GM18505 (cell line): ENCODE measurements at regions not wholly inside any gene's neighbourhood (a gene's known extent, or its start where the extent isn't known, plus 50 kb on each side); places are given as distances from the start of the nearest gene placed in this dataset.
"Not testable (repeated sequence)": the region's sequence is repeated elsewhere in the genome, so short reads cannot be mapped to it uniquely, and the experiment has no call there.

Experiments
- ATAC-seq: cut with Tn5 transposase; IDR thresholded peaks from one replicate; pipeline ENCODE4 v1.9.1; 2021; ENCODE audit not compliant: unreplicated experiment
- POLR2A ChIP-seq: IDR thresholded peaks from 4 replicates; pipeline ENCODE4 v1.6.1; 2011; ENCODE audit warnings: borderline replicate concordance; ENCODE audit not compliant: insufficient read depth, insufficient read length; ENCODE audit errors: extremely low read depth

DNA sequence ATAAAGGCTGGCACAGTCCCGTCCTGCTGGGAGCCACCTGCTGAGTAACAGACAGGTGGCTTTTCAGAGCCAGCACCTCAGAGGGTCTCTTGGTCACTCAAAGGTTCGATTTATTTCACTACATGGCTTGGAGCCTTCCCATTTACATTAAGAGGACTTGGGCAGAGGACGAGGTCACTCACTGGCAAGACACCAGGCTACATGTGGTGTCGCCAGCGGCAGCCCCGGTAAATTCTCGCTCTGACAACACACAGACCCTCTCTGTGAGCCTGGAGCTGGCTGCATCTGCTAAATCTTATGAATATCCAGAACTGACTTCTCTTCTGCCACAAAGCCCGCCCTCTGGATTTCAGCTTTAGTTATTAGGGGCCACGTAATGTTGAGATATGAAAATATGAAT, 254.7 kb downstream of the VAPA start:
- ATAC-seq = no peak
- TF ChIP-seq POLR2A = no peak

DNA sequence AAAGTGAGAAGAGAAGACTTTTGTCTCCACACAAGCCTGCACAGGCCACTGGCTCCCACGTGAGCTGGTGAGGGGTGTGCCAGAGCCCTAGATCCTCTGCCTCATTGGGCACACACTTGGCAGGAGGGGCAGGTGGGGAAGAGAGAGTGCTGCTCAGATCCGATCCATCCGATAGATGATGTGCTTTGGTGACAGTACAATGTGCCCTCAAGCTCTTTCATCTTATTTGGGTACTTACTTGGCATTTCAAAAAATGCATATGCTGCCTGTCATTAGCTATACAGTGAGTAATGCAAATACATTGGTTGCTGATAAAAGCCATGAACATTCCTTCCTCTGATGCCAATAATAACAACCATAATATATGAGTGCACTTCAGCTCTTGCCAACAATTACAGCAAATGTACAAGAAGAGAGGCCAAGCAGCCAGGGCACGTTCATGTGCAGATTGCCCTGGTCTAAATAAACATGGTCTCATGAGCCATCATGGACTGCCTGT, 255.3 kb downstream of the VAPA start:
- no peak for TF ChIP-seq POLR2A
- no peak for ATAC-seq

DNA sequence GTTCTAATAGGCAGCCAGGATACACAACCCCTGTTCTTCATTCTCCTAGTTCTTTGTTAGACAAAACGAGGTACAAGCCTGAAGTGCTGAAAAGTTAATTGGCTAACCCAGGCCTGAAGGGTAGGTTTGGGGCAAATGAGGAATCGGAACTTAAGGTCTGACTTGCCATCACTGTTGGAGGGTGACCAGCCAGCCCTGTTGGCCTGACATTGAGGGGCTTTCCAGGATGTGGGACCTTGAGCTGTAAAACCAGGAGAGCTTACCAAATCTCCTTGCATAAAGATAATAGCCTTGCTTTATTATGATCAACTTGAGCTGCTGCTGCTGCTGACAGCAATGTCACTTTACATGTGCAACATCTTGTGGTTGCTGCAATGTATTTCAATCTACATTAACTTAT, 256.0 kb downstream of the VAPA start:
- TF ChIP-seq POLR2A = no peak
- no peak for ATAC-seq

DNA sequence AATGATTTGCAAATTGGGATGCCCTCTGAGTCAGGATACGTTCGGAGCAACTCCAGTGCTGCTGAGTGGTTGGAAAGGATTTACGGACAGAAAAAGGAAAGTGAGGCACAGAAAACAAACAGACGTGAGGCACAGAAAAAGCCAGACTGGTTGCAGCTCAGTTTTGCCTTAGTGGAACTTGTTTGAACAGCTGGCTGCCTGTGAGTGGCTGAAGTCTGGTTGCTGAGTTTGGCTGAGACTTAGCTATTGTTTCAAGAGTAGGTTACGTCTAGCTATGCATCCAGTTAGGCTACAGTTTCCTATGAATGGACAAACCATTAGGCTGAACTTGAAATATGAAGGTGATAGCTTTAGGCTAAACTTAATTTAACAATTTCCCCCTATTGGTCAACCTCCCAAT, 256.6 kb downstream of the VAPA start:
- TF ChIP-seq POLR2A = no peak
- ATAC-seq = no peak

DNA sequence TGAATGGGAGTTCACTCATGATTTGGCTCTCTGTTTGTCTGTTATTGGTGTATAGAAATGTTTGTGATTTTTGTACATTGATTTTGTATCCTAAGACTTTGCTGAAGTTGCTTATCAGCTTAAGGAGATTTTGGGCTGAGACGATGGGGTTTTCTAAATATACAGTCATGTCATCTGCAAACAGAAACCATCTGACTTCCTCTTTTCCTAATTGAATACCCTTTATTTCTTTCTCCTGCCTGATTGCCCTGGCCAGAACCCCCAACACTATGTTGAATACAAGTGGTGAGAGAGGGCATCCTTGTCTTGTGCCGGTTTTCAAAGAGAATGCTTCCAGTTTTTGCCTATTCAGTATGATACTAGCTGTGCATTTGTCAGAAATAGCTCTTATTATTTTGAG, 261.5 kb downstream of the VAPA start:
- not testable (repeated sequence) for ATAC-seq

DNA sequence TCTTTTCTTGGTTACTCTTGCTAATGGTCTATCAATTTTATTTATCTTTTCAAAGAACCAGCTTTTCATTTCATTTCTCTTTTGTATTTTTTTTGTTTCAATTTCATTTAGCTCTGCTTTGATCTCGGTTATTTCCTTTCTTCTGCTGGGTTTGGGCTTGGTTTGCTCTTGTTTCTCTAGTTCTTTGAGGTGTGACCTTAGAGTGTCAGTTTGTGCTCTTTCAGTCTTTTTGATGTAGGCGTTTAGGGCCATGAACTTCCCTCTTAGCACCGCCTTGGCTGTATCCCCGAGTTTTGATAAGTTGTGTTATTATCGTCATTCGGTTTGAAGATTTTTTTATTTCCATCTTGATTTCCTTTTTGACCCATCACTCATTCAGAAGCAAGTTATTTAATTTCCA, 265.5 kb downstream of the VAPA start:
- ATAC-seq = not testable (repeated sequence)

DNA sequence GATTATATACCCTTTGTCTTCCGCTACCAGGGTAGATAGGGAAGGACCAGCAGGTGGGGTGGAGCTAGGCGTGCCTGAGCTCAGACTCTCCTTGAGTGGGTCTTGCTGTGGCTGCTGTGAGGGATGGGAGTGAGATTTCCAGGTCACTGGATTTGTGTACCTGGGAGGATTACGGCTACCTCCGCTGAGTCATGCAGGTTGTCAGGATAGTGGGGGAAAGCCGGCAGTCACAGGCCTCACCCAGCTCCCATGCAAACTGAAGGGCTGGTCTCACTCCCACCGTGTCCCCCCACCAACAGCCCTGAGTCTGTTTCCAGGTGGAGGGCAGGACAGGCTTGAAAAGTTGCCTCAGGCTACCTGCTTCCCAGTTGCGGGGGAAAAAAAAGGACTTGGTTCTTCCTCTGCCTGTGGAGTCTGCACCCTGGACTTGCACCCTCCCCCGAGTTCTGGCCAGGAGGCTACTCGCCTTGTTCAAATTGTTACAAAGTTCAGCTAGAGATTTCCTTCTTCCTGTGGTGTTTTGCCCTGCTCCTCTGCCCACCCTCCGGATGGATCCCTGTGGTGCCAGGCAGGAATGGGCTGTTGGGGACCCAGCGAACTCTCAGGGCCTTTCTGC, 268.3 kb downstream of the VAPA start:
- no peak for ATAC-seq
- no peak for TF ChIP-seq POLR2A

DNA sequence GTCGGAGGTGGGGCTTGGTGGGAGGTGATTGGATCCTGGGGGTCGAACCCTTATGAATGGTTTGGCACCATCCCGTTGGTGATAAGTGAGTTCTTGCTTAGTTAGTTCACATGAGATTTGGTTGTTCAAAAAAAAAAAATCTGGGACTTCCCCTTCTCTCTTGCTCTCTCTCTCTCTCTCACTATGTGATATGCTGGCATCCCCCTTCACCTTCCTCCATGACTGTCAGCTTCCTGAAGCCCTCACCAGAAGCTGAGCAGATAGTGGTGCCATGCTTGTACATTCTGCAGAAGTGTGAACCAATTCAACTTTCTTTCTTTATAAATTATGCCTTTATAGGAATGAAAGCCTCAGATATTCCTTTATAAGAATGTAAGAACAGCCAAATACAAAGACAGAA, 269.7 kb upstream of the APCDD1 start:
- no peak for ATAC-seq
- no peak for TF ChIP-seq POLR2A

DNA sequence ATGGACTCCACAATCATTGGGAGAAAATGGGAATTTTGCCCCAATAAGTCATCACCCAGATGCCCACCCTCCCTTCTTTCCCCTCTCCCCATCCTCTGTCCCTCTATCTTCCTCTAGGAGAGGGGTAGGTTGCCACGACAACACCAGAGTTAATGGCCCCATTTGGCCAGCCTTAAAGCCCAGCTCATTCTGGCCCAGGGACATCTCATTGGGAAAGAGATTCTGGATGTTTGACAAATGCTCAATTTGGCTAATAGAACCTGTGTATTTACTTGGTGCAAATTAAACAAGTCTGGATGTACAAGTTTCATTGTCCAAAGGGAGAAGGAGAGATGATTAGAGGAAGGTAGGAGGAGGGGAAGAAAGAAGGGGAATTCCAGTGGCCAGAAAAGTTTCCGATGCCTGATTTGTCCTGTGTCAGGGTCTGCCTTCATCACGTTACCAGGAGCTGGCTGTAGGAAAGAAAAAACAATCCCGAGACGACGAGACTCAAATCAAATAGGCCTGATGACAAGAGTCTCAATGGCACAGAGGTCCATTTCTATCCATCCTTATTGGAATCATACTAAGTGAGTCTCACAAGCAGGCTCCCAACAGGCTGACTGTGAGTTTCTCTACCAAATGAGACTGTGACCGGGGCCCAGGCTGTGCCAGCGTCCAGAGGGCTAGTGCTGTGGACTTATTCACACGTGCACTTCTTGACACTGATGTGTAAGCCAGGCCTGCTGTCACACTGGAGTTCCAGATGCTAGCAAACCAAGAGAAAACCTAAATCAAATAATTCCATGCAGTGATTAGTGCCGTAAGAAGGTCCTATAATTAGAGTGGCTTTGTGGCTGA, 265.2 kb upstream of the APCDD1 start:
- no peak for ATAC-seq
- TF ChIP-seq POLR2A = no peak

DNA sequence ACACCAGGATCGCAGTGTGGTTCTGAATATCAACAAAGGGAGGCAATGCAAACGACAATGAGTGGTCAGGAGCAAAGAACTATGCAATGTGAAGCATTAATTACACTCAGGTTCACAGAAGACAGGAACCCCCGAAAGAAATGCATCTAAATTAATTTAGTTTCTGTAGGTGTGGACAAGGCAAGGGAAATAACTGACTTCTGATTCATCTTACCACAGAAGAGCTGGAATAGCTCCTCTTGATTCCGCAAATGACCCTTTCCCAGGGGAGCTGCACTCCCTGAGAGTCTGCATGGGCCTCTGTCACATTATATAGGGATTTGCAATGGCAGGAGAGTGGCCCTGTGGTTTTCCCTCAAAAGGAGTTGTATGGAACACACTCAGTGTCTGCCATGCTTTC, 263.9 kb upstream of the APCDD1 start:
- TF ChIP-seq POLR2A = no peak
- ATAC-seq = no peak

DNA sequence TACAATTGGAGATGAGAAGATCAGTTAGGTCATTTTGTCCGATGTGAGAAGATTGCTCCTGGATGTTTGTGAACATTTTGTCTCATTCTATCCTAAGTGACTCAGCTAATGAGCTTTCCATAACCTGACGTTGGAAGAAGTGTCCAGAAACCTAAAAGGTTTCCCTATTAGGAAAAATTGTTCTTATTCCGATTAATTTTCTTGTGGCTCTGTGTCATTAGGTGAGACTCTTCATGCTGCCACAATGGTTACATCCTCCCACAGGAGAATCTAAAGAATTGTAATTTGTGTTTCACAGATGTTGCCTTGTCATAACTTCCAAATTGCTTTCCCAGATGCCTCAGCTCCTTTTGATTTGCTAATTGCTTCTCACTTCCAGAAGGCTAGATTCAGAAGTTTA, 261.0 kb upstream of the APCDD1 start:
- no peak for TF ChIP-seq POLR2A
- ATAC-seq = no peak

DNA sequence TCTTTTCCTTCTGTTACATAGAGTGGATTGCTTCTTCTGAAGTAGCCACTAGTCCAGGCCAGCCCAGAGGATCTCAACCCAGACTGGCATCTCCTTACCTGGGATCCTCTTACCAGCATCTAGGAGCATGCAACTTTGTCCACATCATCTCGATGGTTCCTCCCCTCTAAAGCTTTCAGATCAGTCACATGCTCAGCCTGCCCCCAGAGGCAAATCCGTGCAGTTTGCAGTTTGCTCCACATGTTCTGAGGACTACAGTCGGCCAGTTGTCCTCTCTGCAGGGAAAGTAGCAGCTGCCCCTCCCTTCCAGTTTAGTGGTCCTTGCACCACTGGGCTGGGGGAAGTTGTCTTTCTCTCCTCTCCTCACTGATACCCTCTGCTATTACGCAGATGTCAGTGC, 259.8 kb upstream of the APCDD1 start:
- ATAC-seq = no peak
- no peak for TF ChIP-seq POLR2A

DNA sequence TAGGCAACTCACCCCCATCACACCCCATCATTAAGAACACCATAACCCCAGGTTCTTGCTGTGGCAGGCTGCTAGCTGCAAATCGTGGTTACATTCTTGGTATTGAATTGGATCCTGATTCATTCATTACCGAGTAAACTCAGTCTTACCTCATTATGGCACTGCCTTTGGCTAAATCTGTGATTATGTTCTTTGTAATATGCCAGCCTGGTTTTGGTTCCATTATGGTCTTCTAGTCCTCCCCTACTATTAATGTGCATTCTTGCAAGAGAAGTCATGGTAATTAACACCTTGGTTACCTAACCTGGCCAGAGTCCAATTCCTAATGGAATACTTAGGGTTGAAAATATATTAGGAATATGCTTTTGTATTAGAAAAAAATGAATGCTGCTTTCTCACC, 258.9 kb upstream of the APCDD1 start:
- ATAC-seq = no peak
- no peak for TF ChIP-seq POLR2A

DNA sequence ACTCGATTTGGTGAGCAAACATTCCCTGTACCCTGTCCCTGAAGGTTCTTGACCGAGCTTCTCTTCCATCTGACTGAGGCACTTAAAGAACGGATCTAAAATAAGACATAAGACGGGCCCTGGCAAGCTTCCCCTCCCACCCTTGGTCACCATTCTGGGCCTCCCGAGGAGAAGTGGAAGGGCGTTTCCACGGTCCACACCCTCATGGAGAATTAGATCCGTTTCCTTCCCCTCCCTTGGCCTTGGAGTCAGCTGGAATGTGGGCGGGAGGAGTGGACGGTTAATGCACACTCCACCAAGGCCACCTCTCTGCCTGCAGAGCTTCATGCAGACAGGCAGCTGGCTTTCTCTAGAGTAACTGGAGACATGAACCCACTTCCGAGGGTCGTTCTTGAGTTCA, 257.3 kb upstream of the APCDD1 start:
- ATAC-seq = no peak
- TF ChIP-seq POLR2A = no peak
